ENCODE measurements at regions not wholly inside any gene's neighbourhood (a gene's known extent, or its start where the extent isn't known, plus 50 kb on each side); places are given as distances from the start of the nearest gene placed in this dataset.

- Mint-ChIP-seq H3K36me3 (no peaks in the 10 kb centered on the region), H3K4me3 (no peak overlapping the region), H3K9me3 (no peaks in the 10 kb centered on the region), H3K27ac (no peak overlapping the region), H3K4me1 (peaks cover 32% of the 10 kb centered on the region), H3K27me3 (peaks cover 15% of the 10 kb centered on the region)
- ATAC-seq (ENCODE audit: low read depth) = no peak
- no peak for DNase-seq
- POLR2A ChIA-PET = no interaction called here
These were observed 126.3 kb downstream of the FOXB1 start for GRCh38 chr15:60130398-60130797.

DNA sequence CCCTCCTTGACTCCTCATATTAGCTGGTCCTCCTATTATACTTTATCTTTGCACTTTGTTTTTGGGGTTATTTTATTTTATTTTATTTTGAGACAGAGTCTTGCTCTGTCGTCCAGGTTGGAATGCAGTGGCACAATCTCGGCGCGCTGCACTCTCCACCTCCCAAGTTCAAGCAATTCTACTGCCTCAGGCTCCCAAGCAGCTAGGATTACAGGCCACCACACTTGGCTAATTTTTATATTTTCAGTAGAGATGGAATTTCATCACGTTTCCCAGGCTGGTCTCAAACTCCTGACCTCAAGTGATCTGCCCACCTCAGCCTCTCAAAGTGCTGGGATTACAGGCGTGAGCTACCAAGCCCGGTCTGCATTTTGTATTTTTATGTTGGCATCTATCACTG lies 126.7 kb downstream of the FOXB1 start:
- H3K4me3 Mint-ChIP-seq = no peak overlapping the region
- peaks cover 15% of the 10 kb centered on the region for H3K27me3 Mint-ChIP-seq
- no peak overlapping the region for H3K27ac Mint-ChIP-seq
- ATAC-seq (ENCODE audit: low read depth) = no peak
- POLR2A ChIA-PET = no interaction called here
- no peak for DNase-seq
- H3K36me3 Mint-ChIP-seq = no peaks in the 10 kb centered on the region
- peaks cover 30% of the 10 kb centered on the region for H3K4me1 Mint-ChIP-seq
- no peaks in the 10 kb centered on the region for H3K9me3 Mint-ChIP-seq

- no peak overlapping the region for H3K4me3 Mint-ChIP-seq
- H3K9me3 Mint-ChIP-seq = no peaks in the 10 kb centered on the region
- H3K36me3 Mint-ChIP-seq = no peaks in the 10 kb centered on the region
- H3K4me1 Mint-ChIP-seq = no peaks in the 10 kb centered on the region
- no peak for DNase-seq
- H3K27ac Mint-ChIP-seq = no peak overlapping the region
- ATAC-seq (ENCODE audit: low read depth) = no peak
- POLR2A ChIA-PET = no interaction called here
- peaks cover 39% of the 10 kb centered on the region for H3K27me3 Mint-ChIP-seq
These were observed 130.5 kb downstream of the FOXB1 start for GRCh38 chr15:60134609-60135008.

DNA sequence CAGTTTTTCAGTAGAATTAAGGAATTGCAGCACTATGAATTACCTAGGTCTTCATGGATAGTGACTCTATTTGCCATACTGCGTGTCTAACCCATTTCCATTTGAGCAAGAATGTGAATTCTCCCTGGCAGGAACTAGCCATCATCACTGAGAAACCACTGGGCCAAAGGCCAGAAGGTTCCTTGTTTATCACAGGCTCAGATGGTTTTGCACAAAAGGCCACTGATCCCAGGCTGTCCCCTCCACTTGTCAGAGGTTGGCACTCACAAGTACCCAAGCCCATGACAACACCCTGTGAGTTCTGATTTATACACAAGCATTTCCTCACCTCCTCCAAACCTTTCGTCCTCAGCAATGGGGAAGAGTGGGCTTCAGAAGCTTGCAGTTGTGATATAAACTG lies 131.8 kb downstream of the FOXB1 start:
- Mint-ChIP-seq H3K27ac (no peak overlapping the region), H3K4me3 (no peak overlapping the region), H3K4me1 (no peaks in the 10 kb centered on the region), H3K36me3 (no peaks in the 10 kb centered on the region), H3K27me3 (peaks cover 50% of the 10 kb centered on the region), H3K9me3 (no peaks in the 10 kb centered on the region)
- DNase-seq (no peak), ATAC-seq (ENCODE audit: low read depth) (no peak)
- POLR2A ChIA-PET = no interaction called here

DNA sequence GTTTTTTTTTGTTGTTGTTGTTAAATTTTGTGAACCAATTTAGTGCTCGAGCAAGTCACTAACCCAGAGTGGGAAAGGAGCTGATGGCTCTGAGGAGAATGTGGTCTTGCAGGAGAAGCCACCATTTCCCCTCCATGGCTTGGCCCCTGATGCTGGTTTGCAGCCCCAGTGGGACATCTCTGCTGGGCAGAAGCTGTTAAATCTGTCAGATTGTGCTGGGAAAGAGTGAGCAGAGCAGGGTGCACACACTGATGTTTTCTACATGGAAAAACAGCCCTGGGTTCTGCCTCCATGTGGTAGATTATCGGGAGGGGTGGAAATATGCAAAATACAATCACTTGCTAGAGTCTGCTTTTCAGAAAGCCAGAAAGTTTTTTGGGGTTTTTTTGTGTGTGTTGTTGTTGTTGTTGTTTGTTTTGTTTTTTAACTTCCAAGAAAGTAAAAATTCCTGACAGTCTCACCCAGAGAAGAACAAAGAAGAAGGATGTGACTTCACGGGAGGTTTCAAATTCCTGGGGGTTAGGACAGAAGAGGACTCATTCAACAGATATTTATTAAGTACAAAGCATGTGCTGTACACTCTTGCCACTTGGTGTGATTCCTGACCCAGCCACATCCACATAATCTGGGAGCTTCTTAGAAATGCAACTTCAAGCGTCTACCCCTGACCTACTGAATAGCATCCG lies 133.7 kb downstream of the FOXB1 start:
- ATAC-seq (ENCODE audit: low read depth) (no peak), DNase-seq (no peak)
- Mint-ChIP-seq H3K9me3 (no peaks in the 10 kb centered on the region), H3K4me1 (no peaks in the 10 kb centered on the region), H3K4me3 (no peak overlapping the region), H3K27me3 (peaks cover 59% of the 10 kb centered on the region), H3K36me3 (no peaks in the 10 kb centered on the region), H3K27ac (no peak overlapping the region)
- POLR2A ChIA-PET = no interaction called here

- H3K36me3 Mint-ChIP-seq = no peaks in the 10 kb centered on the region
- no peak overlapping the region for H3K27ac Mint-ChIP-seq
- no peak for DNase-seq
- H3K9me3 Mint-ChIP-seq = no peaks in the 10 kb centered on the region
- POLR2A ChIA-PET = no interaction called here
- H3K4me3 Mint-ChIP-seq = no peak overlapping the region
- H3K27me3 Mint-ChIP-seq = peaks cover 55% of the 10 kb centered on the region
- H3K4me1 Mint-ChIP-seq = no peaks in the 10 kb centered on the region
- no peak for ATAC-seq (ENCODE audit: low read depth)
These were observed 134.4 kb downstream of the FOXB1 start for GRCh38 chr15:60138397-60138968.

GRCh38 chr15:60152386-60152785 lies 148.3 kb downstream of the FOXB1 start:
- POLR2A ChIA-PET = no interaction called here
- Mint-ChIP-seq H3K9me3 (no peaks in the 10 kb centered on the region), H3K36me3 (no peaks in the 10 kb centered on the region), H3K4me3 (no peak overlapping the region), H3K27ac (no peak overlapping the region), H3K27me3 (peaks cover 15% of the 10 kb centered on the region), H3K4me1 (no peaks in the 10 kb centered on the region)
- ATAC-seq (ENCODE audit: low read depth) = no peak
- no peak for DNase-seq

- no peak overlapping the region for H3K4me3 Mint-ChIP-seq
- ATAC-seq (ENCODE audit: low read depth) = no peak
- DNase-seq = no peak
- POLR2A ChIA-PET = no interaction called here
- no peak overlapping the region for H3K27ac Mint-ChIP-seq
- H3K27me3 Mint-ChIP-seq = peaks cover 22% of the 10 kb centered on the region
- no peaks in the 10 kb centered on the region for H3K9me3 Mint-ChIP-seq
- no peaks in the 10 kb centered on the region for H3K4me1 Mint-ChIP-seq
- no peaks in the 10 kb centered on the region for H3K36me3 Mint-ChIP-seq
These were observed 150.7 kb downstream of the FOXB1 start for GRCh38 chr15:60154764-60155325.

DNA sequence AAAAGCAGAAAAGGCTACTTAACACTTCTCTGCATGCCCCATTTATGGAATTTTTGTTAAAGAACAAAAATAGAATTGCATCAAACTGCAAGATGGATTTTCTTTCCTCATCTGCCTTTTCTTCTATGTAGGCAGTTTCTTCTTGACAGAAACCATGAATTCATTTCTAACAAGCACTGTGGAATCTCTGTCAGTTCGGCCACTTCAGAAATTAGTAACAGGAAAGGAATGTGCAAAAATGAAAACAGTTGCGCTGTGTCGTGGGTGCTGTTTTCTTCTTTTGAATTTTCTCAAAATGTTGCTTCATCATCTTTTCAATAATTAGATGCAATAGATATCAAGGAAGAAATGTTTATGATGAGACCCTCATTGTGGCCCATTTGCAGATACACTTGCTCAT lies 151.6 kb downstream of the FOXB1 start:
- POLR2A ChIA-PET = no interaction called here
- Mint-ChIP-seq H3K36me3 (no peaks in the 10 kb centered on the region), H3K27ac (no peak overlapping the region), H3K4me1 (no peaks in the 10 kb centered on the region), H3K4me3 (no peak overlapping the region), H3K9me3 (no peaks in the 10 kb centered on the region), H3K27me3 (peaks cover 21% of the 10 kb centered on the region)
- no peak for DNase-seq
- no peak for ATAC-seq (ENCODE audit: low read depth)

GRCh38 chr15:60160909-60161308 lies 156.8 kb downstream of the FOXB1 start:
- H3K27ac Mint-ChIP-seq = no peak overlapping the region

GRCh38 chr15:60161704-60162103 lies 157.6 kb downstream of the FOXB1 start:
- Mint-ChIP-seq H3K36me3 (no peaks in the 10 kb centered on the region), H3K4me3 (no peak overlapping the region)

More at GRCh38 chr15:60160909-60161308, 156.8 kb downstream of the FOXB1 start:
- Mint-ChIP-seq H3K4me1 (no peaks in the 10 kb centered on the region), H3K27me3 (peaks cover 23% of the 10 kb centered on the region), H3K36me3 (no peaks in the 10 kb centered on the region), H3K4me3 (no peak overlapping the region), H3K9me3 (no peaks in the 10 kb centered on the region)
- POLR2A ChIA-PET = no interaction called here
- ATAC-seq (ENCODE audit: low read depth) = no peak
- no peak for DNase-seq

DNA sequence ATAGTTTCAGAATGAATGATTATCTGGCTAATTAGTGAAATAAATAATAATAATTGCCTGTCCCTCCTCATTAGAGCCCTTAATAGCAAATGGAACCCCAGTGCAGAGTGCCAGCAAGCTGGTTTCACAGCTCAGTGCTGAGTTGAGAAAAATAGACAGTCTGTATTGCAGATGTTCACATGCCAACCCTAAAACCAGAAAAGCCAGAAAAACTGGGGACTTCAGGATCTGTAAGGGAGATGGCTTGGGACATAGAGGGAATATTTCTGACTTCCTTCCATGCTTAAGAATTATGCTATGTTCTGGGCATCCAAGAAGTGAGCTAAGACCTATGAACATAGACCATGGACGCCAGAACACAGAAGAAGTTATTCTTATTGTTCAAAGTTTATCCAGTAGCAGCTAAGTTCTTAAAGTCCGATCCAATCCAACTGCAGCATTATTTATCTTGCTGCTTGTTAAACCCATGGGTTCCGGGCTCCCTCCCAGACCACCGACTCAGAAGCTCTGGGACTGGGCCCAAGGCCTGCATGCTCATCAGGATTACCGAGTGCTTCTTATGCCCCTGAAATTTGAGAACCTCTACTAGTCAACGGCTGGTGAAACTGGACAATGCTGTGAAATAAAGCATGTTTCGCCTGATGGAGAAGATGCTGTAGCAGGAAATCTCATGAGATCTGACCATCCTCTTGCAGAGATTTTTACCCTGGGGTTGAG lies 158.3 kb downstream of the FOXB1 start:
- no peaks in the 10 kb centered on the region for H3K9me3 Mint-ChIP-seq
- POLR2A ChIA-PET = no interaction called here
- H3K27ac Mint-ChIP-seq = no peak overlapping the region
- DNase-seq = no peak
- no peak for ATAC-seq (ENCODE audit: low read depth)
- H3K36me3 Mint-ChIP-seq = no peaks in the 10 kb centered on the region
- peaks cover 23% of the 10 kb centered on the region for H3K27me3 Mint-ChIP-seq
- no peak overlapping the region for H3K4me3 Mint-ChIP-seq
- no peaks in the 10 kb centered on the region for H3K4me1 Mint-ChIP-seq

More at GRCh38 chr15:60161704-60162103, 157.6 kb downstream of the FOXB1 start:
- ATAC-seq (ENCODE audit: low read depth) = no peak
- H3K27ac Mint-ChIP-seq = no peak overlapping the region
- POLR2A ChIA-PET = no interaction called here
- no peaks in the 10 kb centered on the region for H3K4me1 Mint-ChIP-seq
- H3K27me3 Mint-ChIP-seq = peaks cover 23% of the 10 kb centered on the region
- no peaks in the 10 kb centered on the region for H3K9me3 Mint-ChIP-seq
- DNase-seq = no peak

DNA sequence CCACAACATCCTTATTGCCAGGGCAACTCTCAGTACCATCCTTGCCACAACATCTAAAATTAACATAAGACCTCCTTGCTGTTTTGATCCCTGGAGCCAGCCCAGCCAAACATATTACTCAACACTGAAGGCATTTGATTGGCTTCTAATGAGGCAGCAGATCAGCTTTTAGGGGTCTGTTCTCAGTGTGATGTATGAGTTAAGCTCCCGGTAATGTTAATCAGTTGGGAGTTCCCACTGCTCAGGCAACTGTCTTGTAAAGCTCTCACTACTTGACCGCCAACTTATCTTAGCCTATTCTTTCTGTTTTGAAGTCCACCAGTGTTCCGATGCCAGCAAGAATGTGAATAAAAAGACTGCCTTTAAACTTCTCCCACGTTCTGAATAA lies 158.9 kb downstream of the FOXB1 start:
- Mint-ChIP-seq H3K9me3 (no peaks in the 10 kb centered on the region), H3K4me3 (no peak overlapping the region), H3K27me3 (peaks cover 23% of the 10 kb centered on the region), H3K36me3 (no peaks in the 10 kb centered on the region), H3K4me1 (no peaks in the 10 kb centered on the region), H3K27ac (no peak overlapping the region)
- no peak for DNase-seq
- ATAC-seq (ENCODE audit: low read depth) = no peak
- POLR2A ChIA-PET = no interaction called here

- Mint-ChIP-seq H3K4me1 (no peaks in the 10 kb centered on the region), H3K9me3 (no peaks in the 10 kb centered on the region), H3K36me3 (no peaks in the 10 kb centered on the region), H3K4me3 (no peak overlapping the region), H3K27me3 (peaks cover 10% of the 10 kb centered on the region), H3K27ac (no peak overlapping the region)
- ATAC-seq (ENCODE audit: low read depth) (no peak), DNase-seq (no peak)
- POLR2A ChIA-PET = no interaction called here
These were observed 161.0 kb downstream of the FOXB1 start for GRCh38 chr15:60165111-60165510.

Measured in activated naive CD8-positive, alpha-beta T cell treated with anti-CD3 and anti-CD28 coated beads, Interleukin-2, amount 10 ng/mL, durations not matched to agents 7 days and 5 days (primary cell).